HG02610 (cell line): ENCODE measurements at regions not wholly inside any gene's neighbourhood (a gene's known extent, or its start where the extent isn't known, plus 50 kb on each side); places are given as distances from the start of the nearest gene placed in this dataset.
"Not testable (repeated sequence)": the region's sequence is repeated elsewhere in the genome, so short reads cannot be mapped to it uniquely, and the experiment has no call there.

Source experiments
- ATAC-seq: cut with Tn5 transposase; IDR thresholded peaks from one replicate; pipeline ENCODE4 v1.9.1; 2021; ENCODE audit warnings: mild to moderate bottlenecking, moderate library complexity; ENCODE audit not compliant: unreplicated experiment

DNA sequence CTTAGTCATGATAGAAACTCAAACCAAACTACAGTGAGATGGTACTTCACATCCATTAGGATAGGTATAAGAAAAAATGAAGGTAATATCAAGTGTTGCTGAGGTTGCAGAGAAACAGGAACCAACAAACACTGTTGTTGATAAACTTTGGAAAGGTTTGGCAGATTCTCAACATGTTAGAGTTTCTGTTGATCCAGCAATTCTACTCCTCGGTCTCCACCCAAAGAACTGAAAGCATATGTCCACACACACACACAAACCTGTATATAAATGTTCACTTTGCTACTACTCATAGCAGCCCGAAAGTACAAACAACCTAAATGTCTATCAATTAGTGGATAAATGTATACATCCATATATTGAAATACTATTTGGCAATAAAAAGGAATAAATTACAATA is 128.3 kb upstream of the CARMIL1 start:
- no peak for ATAC-seq

DNA sequence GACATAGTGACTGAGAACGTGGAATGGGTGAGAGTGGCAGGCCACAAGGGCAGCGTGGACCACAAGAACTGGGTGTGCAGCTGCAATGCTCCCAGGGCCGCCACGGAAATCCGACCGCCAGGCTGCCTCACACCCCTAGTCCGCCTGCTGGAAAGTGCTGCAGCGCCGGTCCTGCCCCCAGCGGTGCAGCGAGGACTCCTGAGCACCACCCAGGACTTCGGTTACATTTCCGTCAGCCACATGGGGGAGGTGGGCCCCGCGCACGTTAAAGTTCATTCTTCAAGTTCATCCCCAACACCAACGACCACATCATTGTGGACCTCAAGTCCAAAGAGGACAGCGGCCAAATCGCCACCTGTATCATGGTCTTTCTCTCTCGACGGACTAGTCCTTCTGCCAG is 126.1 kb upstream of the CARMIL1 start:
- no peak for ATAC-seq

DNA sequence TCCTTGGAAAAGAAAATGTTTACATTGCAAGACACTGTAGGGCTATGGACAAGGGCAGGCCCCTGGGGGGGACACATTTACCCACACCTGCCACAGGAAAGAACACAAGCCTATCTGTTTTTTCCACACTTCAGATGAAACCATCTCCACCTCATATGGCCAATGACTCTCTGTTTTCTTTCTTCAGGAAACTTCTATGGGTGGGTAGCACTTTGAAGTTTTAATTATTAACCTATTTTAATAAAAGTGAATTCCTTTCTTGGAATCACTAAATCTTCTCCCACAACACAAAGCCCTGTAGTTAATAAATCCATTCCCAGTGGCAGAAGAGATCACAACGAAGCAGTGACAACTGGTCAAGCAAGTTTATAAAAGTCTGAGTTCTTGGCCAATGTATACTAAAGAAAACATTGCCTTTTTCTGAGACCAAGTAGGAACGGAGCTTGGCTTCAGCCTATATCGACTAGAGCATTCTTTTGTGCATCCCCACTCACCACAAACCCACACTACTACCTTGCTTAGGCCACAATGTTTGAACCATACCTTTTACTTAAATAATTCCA is 125.1 kb upstream of the CARMIL1 start:
- no peak for ATAC-seq

DNA sequence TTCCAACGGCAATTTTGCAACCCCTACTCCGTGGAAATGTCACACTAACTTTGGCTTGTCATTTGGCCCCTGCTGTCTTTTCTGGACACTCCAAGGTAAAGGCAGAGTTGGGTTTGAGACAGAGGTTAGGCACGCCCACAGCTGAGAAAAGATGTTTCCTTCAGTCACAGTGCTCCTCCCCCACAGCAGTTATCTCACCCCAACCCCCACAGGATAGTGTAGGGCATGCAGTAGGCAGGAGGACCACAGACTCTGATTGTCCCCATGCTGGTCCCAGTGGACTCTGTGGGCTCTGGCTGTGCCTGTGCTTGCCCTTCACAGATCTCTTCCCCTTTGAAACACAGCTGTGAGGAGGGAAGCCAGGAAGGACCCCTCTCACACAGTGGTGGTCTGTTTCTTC is 124.0 kb upstream of the CARMIL1 start:
- no peak for ATAC-seq

DNA sequence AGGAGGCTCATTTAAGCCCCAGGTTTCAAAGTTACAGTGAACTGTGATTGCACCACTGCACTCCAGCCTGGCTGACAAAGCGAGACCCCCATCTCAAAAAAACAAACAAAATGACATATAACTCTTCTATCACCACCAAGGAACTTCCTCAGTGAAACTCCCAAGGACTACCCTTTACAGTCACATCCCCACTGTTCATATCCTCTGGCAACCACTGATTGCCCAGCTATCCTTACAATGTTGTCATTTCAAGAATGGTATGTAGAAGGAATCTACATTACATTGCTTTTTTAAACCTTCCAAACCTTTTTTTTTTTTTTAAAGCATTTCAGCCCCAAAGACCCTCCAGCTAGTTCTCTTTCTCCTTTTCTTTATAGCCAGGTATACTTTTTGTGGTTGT is 123.1 kb upstream of the CARMIL1 start:
- ATAC-seq = no peak

DNA sequence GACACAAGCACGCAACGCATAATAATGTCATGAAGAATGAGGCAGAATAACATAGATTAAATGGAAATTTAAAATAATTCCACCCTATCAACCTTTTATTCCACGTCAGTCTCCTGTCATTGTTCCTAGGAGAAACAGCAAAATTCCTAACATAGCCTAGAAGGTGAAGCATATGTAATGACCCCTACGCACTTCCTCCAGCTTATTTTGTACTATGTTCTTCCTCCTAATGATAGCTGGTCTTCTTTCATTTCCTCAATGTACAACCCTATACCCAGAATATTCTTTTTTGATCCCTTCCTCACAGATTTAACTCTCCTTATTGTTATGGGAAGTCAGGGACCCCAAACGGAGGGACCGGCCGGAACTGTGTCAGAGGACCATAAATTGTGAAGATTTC is 122.0 kb upstream of the CARMIL1 start:
- ATAC-seq = no peak

DNA sequence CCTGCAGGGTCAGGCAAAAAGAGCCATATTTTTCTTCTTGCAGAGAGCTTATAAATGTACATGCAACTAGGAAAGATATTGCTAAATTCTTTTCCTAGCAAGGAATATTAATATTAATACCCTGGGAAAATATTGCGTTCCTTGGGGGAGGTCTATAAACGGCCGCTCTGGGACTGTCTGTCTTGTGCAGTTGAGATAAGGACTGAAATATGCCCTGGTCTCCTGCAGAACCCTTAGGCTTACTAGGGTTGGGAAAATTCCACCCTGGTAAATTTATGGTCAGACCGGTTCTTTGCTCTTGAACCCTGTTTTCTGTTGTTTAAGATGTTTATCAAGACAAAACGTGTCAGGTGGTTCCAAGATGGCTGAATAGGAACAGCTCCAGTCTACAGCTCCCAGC is 121.3 kb upstream of the CARMIL1 start:
- ATAC-seq = no peak

DNA sequence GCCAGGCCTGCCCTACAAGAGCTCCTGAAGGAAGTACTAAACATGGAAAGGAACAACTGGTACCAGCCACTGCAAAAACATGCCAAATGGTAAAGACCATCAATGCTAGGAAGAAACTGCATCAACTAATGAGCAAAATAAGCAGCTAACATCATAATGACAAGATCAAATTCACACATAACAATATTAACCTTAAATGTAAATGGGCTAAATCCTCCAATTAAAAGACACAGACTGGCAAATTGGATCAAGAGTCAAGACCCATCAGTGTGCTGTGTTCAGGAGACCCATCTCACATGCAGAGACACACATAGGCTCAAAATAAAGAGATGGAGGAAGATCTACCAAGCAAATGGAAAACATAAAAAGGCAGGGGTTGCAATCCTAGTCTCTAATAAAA is 119.0 kb upstream of the CARMIL1 start:
- not testable (repeated sequence) for ATAC-seq

DNA sequence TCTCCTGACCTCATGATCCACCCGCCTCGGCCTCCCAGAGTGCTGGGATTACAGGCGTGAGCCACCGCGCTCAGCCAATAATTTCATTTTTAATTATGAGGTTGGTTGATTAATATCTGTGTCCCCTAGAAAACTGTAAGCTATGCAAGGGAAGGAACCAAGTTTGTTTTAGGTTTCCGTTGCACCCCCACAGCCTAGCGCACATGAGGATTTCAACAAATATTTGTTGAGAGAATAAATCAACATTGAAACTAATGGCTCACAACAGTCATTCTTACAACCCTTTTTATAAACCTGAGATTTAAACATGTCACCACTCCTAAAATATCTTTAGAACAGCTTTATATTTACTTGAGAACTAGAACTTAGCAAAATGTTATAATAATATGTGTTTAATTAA is 114.0 kb upstream of the CARMIL1 start:
- no peak for ATAC-seq

DNA sequence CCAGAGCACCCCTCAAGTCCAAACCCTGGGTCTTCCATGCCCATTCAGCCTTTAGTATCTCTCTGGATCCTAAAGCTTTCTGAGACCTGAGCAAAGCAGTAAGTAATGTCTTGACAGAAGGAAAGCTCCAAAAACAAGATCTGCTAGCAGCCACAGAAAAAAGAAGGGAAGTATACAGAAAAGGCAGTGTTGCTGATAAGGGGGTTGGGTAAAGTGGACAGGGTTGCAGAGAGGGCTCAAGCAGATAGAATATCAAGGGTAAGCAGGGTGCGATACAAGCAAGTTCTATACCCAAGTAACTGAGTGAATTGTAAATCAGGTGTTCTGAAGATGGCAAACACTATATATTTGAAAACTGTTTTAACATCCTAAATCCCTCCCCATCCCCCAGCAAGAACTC is 113.4 kb upstream of the CARMIL1 start:
- ATAC-seq = no peak

DNA sequence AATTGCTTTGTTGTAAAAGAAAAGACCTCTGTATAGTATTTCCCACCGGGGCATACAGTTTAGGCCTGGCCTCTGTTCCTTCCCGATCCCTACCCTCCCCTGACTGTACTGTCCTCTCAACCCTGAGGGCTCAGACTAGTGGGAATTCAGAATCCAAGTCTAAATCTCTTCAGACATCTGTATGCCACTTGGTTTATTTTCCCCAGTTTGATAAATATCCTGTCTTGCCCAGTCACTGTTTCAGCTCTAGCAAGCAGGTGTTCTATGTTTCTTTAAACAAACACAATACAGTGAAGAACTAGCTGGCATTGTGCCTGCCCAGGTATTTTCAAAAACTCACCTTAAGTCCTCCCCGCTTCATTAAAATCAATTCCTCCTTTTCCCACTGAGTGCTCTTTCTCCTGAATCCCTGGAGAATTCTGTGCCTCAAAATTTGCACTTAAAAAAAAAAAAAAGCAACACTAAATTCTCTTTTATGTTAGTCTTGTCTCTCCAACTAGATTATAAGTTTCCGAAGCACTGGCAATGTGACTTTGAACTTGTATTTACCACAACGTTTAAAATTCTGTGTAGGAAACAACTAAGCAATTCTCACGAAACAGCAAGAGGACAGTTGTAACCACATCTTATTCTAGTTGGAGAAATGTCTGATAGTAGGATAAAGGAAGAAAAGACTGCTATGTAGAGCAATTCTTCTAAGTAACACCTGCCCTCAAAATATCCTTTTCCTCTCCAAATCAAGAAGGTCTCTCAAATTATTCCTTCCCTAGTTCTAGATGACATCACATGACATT is 112.0 kb upstream of the CARMIL1 start:
- no peak for ATAC-seq

DNA sequence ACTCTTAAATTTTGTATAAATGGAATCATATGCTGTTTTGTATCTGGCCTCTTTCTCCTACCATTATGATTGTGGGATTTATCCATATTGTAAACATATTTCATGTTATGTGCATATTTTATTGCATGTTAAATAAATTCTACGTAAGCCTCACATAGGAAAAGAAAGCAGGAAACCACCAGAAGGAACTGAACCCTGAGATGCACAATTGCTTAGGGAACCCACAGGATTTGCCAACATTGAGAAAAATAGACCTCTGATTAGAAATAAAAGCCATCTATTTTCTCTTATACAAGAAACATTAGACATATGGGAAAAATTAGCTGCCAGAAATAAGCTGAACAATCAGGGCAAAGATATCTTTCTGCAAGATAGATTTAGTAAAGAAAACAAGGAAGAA is 111.2 kb upstream of the CARMIL1 start:
- ATAC-seq = no peak

DNA sequence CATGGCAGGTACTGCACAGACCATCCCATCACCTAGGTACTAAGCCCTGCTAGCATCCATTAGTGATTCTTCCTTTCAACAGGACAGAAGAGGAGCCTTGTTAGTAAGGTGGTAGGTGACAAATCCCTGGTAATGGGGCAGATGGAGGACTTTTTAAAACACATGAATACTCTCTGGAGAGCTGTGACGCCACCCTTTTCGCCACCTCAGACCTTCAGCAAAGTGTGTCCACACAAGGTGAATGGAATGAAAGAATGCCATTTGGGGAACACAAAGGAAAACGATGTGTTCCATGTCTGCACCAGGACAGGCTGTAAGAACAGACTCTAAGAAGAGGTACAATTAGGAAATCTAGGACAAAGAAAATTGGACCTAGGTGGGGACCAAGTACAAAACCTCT is 110.5 kb upstream of the CARMIL1 start:
- ATAC-seq = no peak

DNA sequence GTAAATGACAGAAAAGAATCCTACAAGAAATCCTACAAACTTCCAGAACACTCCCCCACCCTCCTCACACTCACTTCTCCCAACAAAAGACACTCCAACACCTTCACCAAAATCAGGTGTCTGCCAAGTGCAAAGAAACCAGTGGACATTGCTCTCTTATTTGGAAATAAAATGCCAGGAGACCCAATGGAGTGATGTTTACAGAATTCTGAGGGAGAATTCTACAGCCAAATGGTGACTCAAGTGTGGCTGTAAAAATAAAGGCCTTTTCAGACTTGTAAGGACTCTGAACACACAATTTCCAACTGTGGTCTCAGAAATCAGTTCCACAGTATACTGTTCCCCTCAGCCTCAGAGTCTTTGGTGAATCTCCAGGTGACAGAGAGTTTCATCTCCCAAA is 109.6 kb upstream of the CARMIL1 start:
- ATAC-seq = no peak

DNA sequence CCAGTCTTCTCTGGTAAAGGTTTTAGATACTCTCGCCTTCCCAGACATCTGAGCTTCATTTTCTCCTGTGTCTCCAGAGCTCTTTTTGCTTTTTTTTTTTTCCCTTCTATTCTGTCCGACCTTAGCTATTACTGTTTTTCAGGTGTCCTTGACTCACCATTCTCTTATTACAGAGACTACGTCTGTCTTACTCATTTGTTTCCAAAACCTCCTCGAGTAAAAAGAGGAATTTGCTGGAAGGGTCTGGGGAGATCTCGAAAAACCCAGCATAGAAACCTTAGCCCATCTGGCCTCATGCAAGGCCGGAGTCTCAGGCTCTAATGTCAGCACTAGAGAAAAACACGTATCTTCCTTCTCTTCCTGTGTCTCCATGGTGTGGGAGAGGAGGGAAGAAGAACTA is 109.2 kb upstream of the CARMIL1 start:
- no peak for ATAC-seq

DNA sequence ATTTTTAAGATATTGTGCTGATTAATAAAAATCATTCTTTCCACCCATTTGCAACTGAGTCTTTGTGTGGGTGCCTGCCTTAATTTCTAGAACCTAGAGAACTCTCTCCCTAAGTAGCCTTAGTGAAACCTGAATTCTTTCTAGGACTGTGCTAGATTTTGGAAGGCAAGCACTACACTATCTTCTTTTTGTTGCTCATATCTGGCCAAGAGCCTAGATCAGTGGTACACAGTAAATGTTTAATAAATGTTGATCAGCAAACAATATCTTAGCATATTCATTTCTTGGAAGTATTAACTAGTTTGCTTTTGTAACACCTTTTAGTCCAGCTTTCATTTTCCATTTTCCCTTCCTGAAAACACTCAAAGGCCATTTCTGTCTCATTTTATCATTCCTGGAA is 108.5 kb upstream of the CARMIL1 start:
- no peak for ATAC-seq

DNA sequence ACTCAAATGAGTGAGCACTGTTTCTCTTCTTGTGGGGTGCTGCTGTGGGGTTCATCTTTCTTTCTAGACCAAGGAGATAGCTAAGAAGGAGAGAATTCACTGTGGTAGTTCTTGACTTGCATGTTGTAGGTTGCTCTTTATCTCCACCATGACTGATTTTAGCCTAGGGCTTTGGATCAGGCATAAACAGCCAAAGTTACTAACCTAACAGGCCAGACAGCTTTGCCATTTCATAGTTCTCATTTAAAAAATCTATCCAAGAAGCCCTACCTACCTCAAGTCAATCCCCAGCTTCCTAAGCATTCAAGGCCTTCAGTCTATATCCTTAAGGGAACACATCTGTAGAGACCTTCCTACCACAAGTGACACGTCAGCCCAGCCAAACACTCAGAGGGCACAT is 107.9 kb upstream of the CARMIL1 start:
- no peak for ATAC-seq

DNA sequence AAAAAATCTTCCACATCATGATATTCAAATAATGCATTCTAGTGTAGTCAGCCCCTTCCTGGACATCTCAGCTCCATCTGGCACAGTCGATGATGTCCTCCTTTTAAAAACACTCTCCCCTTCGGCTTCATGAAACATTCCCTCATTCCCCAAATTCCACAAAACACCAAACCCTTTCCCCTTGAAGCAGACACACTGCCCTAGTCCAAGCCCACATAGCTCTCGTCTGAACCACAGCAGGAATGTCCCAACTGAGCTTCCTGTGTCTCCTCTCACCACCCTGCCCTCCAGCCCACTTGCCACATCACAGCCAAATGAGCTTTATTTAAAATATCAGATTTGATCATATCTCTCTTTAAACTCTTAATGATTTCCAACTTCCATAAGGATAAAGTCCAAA is 106.4 kb upstream of the CARMIL1 start:
- ATAC-seq = no peak

DNA sequence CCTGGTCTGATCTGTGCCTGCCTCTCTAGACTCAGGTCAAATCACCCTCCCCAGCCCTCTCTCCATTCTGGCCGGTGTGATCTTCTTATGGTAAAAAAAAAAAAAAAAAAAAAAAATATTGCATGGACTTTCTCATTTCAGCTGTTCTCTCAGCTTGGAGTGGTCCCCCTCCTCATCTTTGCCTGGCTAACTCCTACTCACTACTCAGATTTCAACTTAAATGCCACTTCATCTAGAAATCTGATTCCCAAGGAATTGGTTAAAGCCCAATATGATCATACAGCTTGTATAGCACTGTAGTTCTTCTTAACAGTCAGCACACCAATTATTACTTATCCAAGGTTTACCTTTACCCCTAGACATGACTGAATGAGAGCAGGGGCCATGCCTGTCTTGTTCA is 105.9 kb upstream of the CARMIL1 start:
- ATAC-seq = no peak

DNA sequence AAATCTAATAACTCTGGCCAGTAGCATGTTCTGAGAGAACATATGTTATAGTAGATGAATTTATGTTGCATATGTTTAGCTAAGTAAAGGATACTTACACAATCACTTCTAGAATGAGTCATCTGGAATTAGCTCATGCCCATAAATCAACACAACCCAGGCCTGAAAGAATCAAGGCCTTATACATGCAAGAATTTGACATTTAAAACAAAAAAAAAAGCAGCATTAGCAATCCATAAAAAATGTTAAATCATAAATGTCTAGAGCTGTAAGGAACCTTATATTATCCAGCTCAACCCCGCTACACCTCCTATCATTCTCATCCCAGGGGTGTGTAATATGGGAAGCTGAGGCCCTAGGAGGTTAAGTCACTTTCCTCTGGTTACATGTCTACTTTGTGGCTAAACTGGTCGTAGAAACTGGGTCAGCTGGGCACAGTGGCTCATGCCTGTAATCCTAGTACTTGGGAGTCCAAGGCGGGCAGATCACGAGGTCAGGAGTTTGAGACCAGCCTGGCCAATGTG is 105.2 kb upstream of the CARMIL1 start:
- no peak for ATAC-seq

DNA sequence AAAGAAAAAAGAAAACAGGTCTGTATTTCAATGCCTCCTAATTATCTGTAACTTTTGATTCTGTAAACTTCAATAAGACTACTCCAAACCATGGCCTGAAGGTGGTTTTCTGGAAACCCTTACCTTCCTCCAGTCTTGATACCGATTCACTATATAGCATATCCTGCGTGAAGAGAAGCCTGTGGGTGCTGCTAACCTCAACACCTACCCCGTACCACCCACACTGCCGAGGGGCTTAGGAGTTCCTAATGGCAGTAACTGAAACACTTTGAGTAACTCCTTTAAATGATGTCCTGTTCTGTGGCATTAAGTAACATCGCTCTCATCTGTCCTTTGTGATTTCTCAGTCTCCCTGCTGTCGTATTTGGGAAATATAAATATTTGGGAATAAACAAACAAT is 104.5 kb upstream of the CARMIL1 start:
- no peak for ATAC-seq

DNA sequence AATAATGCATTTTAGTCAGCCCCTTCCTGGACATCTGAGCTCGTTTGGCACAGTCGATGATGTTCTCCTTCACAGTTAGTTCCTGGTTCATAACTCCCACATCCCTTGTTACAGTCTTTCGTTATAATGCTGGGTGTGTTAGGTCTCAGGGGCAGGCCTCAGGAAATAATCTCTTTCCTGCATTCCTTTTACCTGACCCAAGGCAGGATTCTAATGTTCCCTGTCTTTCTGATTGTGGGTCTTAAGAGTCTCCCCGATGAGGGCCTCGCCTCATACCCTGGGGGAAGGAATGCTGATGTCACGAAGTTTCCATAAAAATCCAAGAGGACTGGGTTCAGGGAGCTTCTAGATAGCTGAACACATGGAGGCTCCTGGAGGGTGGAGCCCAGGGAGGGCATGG is 104.0 kb upstream of the CARMIL1 start:
- no peak for ATAC-seq

DNA sequence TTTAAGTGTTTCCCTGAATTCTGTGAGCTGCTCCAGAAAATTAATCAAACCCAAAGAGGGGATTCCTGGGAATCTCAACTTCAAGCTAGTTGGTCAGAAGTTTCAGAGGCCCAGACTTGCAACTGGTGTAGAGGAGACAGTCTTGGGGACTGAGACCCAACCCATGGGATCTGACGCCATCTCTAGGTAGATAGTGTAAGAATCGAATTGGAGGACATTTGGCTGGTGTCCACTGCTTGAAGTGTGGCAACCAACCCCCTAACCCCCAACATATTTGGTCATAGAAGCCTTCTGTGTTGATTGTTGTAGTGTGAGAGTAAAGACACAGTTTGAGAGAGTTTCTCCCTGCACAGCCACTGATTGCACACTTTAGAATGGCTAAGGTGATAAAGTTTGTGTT is 103.5 kb upstream of the CARMIL1 start:
- no peak for ATAC-seq
